ENCODE measurements at regions not wholly inside any gene's neighbourhood (a gene's known extent, or its start where the extent isn't known, plus 50 kb on each side); places are given as distances from the start of the nearest gene placed in this dataset.

GRCh38 chr2:12795851-12796250 is 79.1 kb downstream of the TRIB2 start:
- no peak for TF ChIP-seq CTCF (IDR thresholded peaks at IDR 0.05; ENCODE audit: low read depth, low read length, missing control alignments)
- in situ Hi-C loops (cut with HindIII; ENCODE audit: low sequenced_read_pairs), result no loop called here
- H3K4me3 ChIP-seq (ENCODE audit: low read depth, low read length), result no peak overlapping the region
- DNase-seq (ENCODE audit: low read depth), result no peak

GRCh38 chr2:12796657-12797056 is 79.9 kb downstream of the TRIB2 start:
- DNase-seq (ENCODE audit: low read depth), result peak; percentile 18
- no peak overlapping the region for H3K4me3 ChIP-seq (ENCODE audit: low read depth, low read length)
- in situ Hi-C loops (cut with HindIII; ENCODE audit: low sequenced_read_pairs), result no loop called here
- no peak for TF ChIP-seq CTCF (IDR thresholded peaks at IDR 0.05; ENCODE audit: low read depth, low read length, missing control alignments)

GRCh38 chr2:12797815-12798214 is 81.1 kb downstream of the TRIB2 start:
- no peak overlapping the region for H3K4me3 ChIP-seq (ENCODE audit: low read depth, low read length)
- TF ChIP-seq CTCF (IDR thresholded peaks at IDR 0.05; ENCODE audit: low read depth, low read length, missing control alignments), result no peak
- peak; percentile 38 for DNase-seq (ENCODE audit: low read depth)
- in situ Hi-C loops (cut with HindIII; ENCODE audit: low sequenced_read_pairs), result no loop called here

- DNase-seq (ENCODE audit: low read depth), result no peak
- in situ Hi-C loops (cut with HindIII; ENCODE audit: low sequenced_read_pairs), result no loop called here
- no peak for TF ChIP-seq CTCF (IDR thresholded peaks at IDR 0.05; ENCODE audit: low read depth, low read length, missing control alignments)
- no peak overlapping the region for H3K4me3 ChIP-seq (ENCODE audit: low read depth, low read length)
Observed at GRCh38 chr2:12803607-12804006, 86.9 kb downstream of the TRIB2 start.

- H3K4me3 ChIP-seq (ENCODE audit: low read depth, low read length), result no peak overlapping the region
- in situ Hi-C loops (cut with HindIII; ENCODE audit: low sequenced_read_pairs), result no loop called here
- no peak for TF ChIP-seq CTCF (IDR thresholded peaks at IDR 0.05; ENCODE audit: low read depth, low read length, missing control alignments)
- DNase-seq (ENCODE audit: low read depth), result no peak
Observed at GRCh38 chr2:12804091-12804856, 87.5 kb downstream of the TRIB2 start.

- no peak for DNase-seq (ENCODE audit: low read depth)
- no peak overlapping the region for H3K4me3 ChIP-seq (ENCODE audit: low read depth, low read length)
- in situ Hi-C loops (cut with HindIII; ENCODE audit: low sequenced_read_pairs), result no loop called here
- TF ChIP-seq CTCF (IDR thresholded peaks at IDR 0.05; ENCODE audit: low read depth, low read length, missing control alignments), result no peak
Observed at GRCh38 chr2:12805033-12805432, 88.3 kb downstream of the TRIB2 start.

Measured in astrocyte of the cerebellum (primary cell).